GM21515 (cell line): ENCODE measurements at regions not wholly inside any gene's neighbourhood (a gene's known extent, or its start where the extent isn't known, plus 50 kb on each side); places are given as distances from the start of the nearest gene placed in this dataset.
"Not testable (repeated sequence)": the region's sequence is repeated elsewhere in the genome, so short reads cannot be mapped to it uniquely, and the experiment has no call there.

Source experiments
- ATAC-seq: cut with Tn5 transposase; IDR thresholded peaks from one replicate; pipeline ENCODE4 v1.9.1; 2021; ENCODE audit not compliant: unreplicated experiment

DNA sequence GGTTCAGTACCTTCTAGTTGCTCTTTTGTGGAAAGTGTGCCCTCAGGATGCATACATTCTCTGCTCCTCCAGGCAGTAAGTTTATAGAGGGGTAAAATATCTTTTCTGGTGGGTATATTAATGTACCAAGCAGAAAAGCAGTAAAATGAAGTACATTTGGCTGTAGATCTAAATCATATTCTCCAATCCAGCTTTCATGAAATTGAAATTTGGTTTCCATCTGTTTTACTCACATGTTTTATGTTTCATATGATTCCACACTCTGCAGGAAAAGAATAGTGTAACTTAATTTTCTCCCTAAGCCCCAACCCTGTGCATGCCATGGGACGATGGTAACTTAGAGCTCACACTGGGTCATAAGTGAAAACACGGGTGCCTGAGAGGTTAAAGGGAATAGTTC lies 172.3 kb downstream of the AKAIN1 start:
- ATAC-seq, result no peak

DNA sequence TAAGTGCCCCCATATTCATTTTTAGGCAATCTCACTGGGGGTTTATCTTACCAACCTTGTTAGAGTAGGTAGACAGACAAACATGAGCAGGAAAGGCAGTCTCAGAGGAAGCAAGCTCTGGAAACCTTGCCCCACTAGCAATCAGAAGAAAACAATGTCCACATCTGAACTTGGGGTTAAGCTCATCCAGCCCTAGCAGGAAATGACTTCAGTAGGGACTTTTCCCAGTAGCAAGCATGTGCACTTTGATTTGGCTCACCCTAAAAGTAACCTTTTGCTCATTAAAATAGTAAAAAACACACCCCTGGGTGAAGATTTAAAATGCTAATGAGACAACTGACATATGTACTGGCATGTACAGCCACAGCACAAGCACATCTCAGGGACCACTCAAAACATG lies 175.5 kb downstream of the AKAIN1 start:
- no peak for ATAC-seq

DNA sequence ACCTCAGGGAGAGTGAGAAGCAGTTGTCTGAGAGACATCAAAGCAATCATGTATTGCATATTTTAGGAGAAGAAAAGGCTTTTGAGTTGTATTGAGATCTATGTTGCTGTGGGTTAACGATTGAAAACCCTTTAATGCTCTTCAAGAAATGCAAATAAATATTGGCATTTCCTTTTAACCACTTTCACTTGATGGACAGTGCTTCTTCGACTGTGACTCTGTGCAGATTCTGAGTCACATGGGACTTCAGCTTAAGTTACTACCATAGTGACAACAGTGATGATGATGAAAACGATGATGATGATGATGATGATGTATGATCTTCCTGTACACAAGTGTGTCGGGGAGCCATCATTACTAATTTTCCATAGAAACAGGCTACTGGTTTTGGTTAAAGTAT lies 181.8 kb downstream of the AKAIN1 start:
- ATAC-seq, result no peak

DNA sequence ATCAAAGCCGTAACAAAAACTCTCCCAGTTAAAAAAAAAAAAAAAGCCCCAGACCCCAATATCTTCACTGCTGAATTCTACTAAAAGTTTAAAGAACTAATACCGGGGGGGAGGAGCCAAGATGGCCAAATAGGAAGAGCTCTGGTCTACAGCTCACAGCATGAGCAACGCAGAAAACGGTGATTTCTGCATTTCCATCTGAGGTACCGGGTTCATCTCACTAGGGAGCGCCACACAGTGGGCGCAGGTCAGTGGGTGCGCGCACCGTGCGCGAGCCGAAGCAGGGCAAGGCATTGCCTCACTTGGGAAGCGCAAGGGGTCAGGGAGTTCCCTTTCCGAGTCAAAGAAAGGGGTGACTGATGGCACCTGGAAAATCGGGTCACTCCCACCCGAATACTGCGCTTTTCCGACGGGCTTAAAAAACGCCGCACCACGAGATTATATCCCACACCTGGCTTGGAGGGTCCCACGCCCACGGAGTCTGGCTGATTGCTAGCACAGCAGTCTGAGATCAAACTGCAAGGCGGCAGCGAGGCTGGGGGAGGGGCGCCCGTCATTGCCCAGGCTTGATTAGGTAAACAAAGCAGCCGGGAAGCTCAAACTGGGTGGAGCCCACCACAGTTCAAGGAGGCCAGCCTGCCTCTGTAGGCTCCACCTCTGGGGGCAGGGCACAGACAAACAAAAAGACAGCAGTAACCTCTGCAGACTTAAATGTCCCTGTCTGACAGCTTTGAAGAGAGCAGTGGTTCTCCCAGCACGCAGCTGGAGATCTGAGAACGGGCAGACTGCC lies 192.8 kb downstream of the AKAIN1 start:
- ATAC-seq, result not testable (repeated sequence)

DNA sequence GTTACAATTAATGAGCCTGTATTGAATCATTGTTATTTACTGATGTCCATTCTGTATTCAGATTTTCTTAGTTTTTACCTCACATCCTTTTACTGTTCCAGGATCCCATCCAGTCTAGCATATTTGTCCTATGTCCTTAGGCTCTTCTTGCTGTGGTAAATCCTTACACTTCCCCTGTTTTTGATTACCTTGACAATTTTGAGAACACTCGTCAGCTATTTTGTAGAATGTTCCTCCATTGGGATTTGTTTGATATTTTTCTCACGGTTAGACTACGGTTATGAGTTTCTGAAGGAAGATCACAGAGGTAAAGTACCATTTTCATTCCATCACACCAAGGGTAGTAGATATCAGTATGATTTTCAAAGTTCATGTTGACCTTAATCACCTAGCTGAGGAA lies 202.3 kb downstream of the AKAIN1 start:
- no peak for ATAC-seq

DNA sequence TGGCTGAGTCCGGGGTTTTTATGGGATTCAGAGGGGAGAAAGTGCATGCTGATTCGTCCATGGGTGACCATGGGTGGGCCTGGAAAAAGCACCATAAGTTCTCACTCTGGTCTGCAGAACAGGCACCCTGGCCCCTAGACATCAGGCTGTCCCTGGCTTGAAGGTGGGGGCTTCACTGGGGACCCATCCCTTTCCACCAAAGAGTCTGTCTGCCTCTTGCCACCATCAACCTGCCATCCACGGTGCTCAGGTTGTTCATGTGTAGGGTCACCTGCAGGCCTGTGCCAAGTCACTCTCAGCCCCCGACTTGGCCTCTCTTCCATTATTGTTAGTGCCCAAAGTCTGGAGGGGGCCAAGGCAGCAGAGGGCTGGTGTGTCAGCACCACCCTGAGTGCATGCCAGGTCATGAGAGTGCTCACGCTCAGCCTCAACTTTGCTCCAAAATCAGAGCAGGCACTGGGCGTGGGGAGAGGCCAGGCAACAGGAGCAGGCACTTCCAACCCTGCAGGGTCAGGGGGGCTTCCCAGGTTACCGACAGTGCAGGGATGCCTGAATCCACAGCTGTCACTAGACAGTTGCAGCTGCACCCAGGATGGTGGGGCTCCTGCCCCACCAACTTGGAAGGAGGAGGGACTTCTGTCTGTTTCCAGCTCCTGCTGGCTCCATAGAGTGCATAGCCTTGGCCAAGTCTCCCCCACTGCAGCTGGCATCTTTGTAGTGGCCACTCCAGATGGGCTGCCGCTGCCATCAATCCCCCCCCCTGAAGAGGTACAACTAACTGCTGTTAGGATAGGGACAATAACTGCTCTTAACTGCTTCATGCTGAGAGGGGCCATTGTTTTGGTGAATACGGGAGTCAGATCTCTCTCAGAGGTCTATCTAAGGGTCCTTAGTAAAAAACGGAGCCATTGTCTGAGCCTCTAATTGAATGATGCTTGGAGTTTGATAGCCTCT lies 209.3 kb downstream of the AKAIN1 start:
- no peak for ATAC-seq

DNA sequence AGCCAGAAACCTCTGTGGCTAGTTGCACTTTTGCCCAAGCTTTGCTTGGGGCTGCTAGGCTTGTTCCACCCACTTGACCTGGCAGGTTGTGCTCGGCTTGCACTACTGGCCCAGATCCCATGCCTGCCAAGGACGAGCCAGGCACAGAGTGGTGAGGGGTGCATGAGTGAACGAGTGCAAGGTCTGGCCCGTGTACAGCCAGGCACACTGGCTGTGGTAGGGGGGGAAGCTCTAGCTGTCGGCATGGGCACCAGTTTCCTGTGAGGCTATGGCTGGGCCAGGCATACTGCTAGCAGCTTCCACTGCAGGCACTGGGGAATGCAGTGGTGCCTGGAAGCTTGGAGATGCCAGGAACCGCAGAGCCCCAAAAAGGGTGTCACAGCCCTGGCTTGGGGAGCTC lies 210.4 kb downstream of the AKAIN1 start:
- ATAC-seq, result no peak

DNA sequence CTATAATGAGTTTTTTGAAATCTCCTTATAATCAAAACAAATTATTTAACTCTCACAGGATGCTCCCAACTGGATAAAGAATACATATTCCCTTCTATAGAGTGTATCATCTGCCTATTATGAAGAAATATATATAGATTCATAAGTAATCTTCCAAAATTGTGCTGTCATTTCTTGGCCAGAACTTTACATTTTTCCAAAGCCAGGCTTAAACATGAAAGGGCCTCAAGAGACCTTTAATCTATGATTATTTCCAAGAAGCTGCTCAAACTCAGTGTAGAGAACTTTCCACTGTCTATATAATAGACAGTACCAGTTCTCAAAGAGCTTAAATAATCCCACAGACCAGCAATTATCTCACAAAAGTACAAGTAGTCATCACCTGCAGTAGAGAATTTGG lies 211.0 kb downstream of the AKAIN1 start:
- ATAC-seq, result no peak

DNA sequence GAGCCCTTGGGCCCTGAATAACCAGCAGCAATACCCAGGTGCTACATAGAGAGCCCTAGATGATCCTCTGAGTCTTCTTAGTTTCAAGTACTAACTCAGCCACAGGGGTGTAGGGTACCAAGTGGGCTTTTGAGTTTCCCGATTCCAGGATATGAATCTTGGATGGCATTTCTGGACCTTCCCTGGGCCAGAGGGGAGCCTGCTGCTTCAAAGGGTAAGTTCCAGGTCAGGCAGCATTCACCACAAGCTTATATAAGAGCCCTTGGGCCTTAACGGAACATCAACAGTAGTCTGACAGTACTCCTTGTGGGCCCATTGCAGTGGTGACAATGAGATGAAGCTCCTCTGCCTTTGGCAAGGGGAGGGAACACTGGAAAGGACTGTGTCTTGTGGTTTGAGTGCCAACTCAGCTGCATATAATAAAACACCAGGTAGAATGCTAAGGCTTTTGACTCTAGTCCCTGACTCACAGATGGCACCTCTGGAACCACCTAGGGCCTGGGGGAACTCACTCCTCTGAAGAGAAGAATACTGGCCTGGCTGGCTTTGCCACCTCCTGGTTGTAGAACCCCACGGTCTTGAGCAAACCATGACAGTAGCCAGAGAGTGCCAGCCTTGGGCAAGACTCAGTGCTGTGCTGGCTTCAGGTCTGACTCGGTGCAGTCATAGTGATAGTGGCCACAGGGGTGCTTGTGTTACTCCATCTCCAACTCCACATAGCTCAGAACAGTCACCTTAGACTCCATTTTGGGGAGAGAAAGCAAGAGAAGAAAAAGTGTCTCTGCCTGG lies 235.7 kb downstream of the AKAIN1 start:
- no peak for ATAC-seq

DNA sequence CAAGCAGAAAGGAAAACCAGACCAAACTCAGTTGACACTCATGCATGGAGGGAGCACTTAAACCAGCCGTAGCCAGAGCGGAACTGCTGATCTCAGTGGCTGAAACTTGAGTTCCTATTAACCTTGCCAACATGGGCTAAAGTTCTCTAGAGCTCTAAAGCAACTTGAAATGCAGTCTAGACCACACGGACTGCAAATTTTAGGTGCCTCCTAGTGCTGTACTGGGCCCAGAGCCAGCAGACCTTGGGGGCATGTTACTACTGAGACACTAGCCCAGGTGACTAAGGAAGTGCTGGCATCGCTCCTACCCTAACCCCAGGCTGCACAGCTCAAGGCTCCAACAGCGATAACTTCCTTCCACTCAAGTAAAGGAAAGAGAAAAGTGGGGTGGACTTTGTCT lies 236.5 kb downstream of the AKAIN1 start:
- ATAC-seq, result no peak

DNA sequence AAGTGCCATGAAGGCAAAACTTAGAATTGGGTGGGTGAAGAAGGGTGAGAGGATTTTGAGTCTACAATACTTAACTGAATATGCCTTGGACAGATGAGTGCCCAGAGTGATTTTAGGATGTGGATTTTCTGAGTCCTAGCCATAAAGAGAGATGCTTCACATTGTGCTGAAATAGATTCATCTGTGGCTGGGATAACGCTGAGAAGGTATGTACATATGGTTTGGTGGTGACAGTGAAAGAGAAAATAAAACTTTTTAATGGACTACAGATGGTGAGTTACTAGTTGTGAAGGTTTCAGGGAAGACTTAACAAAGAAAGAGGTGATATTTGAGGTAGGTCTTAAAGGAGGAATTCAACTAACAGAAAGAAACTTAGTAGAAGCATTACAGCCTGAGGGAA lies 265.8 kb downstream of the AKAIN1 start:
- ATAC-seq, result no peak

DNA sequence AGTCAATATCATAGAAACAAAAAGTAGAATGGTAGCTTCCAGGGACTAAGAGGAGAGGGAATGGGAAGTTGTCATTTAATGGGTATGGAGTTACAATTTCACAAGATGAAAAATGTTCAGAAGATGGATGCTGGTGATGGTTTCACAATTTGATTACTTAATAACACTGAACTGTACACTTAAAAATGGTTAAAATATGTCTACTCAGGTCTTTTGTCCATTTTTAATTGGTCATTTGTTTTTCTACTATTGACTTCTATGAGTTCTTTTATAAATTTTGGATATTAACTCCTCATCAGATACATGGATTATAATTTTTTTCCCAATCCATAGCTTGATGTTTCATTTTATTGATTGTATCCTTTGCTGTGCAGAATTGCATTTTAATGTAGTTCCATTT lies 275.5 kb downstream of the AKAIN1 start:
- ATAC-seq, result no peak

DNA sequence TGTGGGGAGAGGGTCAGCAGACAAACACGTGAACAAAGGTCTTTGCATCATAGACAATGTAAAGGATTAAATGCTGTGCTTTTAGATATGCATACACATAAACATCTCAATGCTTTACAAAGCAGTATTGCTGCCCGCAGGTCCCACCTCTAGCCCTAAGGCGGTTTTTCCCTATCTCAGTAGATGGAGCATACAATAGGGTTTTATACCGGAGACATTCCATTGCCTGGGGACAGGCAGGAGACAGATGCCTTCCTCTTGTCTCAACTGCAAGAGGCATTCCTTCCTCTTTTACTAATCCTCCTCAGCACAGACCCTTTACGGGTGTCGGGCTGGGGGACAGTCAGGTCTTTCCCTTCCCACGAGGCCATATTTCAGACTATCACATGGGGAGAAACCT lies 279.5 kb downstream of the AKAIN1 start:
- not testable (repeated sequence) for ATAC-seq

DNA sequence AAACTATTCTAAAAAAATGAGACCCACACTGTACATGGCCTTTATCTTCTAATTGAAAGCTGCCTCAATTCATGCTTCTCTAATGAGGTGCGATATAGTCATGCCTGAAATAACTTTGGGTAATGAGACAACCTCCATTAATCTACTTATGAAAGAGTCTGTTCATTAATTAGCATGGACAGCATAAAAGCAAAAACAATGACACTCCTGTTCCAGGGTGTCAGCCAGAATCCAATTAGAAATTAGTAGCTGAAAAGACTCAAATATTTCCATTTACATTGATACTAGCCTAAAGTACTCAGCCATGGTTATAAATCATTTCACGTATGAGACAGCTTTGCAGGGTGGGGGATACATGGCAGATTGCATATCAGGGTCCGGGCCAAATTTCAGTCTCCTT lies 288.7 kb downstream of the AKAIN1 start:
- no peak for ATAC-seq

DNA sequence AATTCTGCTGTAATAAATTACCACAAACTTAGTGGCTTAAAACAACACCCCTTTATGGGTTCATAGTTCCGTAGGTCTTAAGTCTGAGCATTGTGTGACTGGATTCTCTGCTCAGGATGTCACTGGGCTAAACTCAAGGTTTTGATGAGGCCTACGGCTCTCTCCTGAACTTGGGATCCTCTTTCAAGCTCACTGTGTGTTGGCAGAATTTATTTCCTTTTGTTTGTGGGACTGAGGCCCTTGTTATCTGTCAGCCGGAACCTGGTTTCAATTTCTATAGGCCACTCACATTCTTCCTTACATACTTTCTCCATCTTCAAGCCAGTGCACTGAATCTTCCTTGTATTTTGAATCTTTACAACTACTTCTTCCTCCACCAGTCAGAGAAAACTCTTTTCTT lies 290.2 kb downstream of the AKAIN1 start:
- no peak for ATAC-seq

DNA sequence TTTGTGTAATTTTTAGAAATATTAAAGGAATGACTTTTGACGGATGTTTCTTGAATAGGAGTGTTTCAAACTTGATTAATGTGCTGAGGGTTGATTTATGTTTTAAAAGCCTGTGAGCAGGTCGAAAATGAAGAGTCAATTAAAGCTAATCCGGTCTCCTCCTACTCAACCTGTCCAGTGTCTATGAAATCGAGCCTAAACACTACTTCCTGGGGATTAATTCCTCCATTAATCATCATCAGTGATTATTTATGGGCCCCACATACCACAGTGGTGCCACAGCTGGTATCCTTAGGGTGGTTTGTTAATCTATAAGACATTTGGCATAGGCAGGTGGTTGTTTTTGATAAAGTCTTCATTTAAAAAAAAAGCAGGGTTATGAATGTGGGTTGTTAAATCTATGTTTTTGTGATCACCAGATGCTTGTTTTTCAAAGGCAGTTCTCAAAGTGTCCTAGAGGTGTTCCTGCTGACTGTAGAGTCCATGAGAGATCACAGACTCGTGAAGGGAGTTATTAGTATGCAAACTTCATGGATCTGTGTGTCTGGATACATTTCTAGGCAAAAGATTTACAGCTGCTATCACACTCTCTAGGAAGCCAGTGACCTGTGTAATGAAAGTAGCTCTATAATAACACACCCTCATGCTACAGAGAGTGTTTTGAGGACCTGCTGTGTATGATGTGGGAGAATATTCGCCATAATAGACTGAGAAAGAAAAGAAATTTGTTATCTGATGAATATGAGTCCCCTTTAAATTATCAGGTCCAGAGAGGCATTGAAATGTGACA lies 308.6 kb downstream of the AKAIN1 start:
- no peak for ATAC-seq

DNA sequence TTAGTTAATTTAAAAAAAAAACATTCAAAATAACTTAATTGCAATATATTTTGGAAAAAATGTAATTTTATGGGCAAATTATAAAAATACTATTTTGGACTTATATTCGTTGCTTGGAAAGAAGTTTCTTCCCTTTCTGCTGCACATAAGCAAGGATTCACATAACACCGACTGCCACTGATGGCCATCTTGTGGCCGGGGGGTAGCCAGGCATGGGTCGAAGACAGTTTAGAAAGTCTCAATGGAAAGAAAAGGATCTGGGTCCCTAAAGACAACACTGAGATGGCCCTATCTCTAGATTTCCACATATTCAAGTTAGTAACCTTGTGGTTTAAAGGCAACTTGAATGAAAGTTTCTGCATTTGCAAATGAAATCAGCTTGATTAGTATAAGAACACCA lies 318.6 kb downstream of the AKAIN1 start:
- no peak for ATAC-seq

DNA sequence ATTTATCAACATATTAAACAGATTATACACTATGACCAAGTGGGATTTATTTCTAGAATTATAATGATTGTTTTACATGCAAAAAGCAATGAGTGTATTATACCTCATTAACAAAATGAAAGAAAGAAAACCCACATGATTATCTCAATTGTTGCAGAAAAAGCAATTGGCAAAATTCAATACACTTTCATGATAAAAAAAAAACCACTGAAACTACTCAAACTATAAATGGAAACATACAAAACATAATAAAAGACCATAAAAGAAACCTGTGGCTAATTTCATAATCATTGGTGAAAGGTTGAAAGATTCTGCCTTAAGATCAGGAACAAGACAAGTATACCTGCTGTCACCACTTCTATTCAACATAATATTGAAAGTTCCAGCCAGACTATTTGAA lies 325.9 kb downstream of the AKAIN1 start:
- no peak for ATAC-seq

DNA sequence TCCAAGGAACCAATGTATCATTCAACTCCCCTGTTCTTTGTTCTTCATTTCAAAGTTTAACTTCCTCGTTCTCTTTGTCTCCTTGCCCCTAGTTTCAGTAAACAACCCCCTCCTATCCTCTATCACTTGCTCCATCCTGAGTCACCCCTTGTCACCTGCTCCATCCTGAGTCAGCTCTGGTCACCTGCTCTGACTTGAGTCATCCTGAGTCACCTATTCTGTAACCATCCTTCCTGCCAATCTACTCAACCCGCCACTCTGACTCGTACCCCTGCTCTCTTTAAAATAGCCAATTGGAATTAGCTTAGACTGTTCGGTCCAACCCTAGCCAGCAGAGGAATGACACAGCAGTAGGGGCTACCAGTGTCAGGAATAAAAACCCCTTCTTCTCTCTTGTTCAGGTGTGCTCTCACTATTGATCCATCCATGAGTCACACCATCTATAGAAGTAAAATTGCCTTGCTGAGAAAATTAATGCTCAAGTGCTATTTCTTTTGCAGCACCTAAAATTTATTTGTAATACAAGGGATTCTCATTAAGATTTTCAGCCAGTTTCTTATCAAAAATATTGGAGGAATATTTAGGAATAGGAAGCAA lies 326.8 kb downstream of the AKAIN1 start:
- ATAC-seq, result no peak

DNA sequence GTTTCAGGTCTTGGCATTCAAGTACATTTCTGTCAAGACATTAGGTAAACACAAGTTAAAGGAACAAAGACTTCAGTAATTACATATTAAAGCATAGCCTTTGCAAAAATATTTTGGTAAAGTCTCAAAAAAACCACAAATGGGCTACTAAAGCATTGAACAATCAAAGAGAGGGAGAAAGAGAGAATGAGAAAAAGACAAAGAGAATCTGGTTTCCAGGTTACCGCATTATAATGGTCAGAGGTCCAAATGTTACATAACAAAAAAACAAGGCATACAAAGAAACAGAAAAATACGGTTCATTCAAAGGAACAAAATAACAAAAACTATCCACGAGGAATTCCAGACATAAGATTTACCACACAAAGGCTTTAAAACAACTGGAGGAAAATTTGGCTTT lies 327.9 kb downstream of the AKAIN1 start:
- no peak for ATAC-seq
